Trophoblast cell (in vitro differentiated cells and primary cell): ENCODE measurements at regions not wholly inside any gene's neighbourhood (a gene's known extent, or its start where the extent isn't known, plus 50 kb on each side); places are given as distances from the start of the nearest gene placed in this dataset.
"Not testable (repeated sequence)": the region's sequence is repeated elsewhere in the genome, so short reads cannot be mapped to it uniquely, and the experiment has no call there.

Experiments
- DNase-seq, 2 donors: peaks; one replicate each; pipeline ENCODE4 v3.0.0-alpha.2; 2016
- H2AFZ ChIP-seq: 2 replicates; pipeline ENCODE4 v1.6.1; 2013; ENCODE audit warnings: low read length, moderate library complexity, mild to moderate bottlenecking; ENCODE audit not compliant: insufficient read depth, poor library complexity
- H2AK5ac ChIP-seq: 2 replicates; pipeline ENCODE4 v1.6.1; 2013; ENCODE audit warnings: mild to moderate bottlenecking, low read length
- H2BK120ac ChIP-seq: 2 replicates; pipeline ENCODE4 v1.6.1; 2013; ENCODE audit warnings: low read length, mild to moderate bottlenecking, moderate library complexity; ENCODE audit not compliant: insufficient read depth, poor library complexity
- H2BK12ac ChIP-seq: 2 replicates; pipeline ENCODE4 v1.6.1; 2013; ENCODE audit warnings: mild to moderate bottlenecking, low read length, moderate library complexity
- H2BK5ac ChIP-seq: 2 replicates; pipeline ENCODE4 v1.6.1; 2013; ENCODE audit warnings: low read length, low read depth, moderate library complexity, mild to moderate bottlenecking; ENCODE audit not compliant: poor library complexity
- H3K14ac ChIP-seq: 2 replicates; pipeline ENCODE4 v1.6.1; 2013; ENCODE audit warnings: mild to moderate bottlenecking, low read length
- H3K18ac ChIP-seq: 2 replicates; pipeline ENCODE4 v1.6.1; 2013; ENCODE audit warnings: mild to moderate bottlenecking, low read length
- H3K23ac ChIP-seq: 2 replicates; pipeline ENCODE4 v1.6.1; 2013; ENCODE audit warnings: low read length
- H3K27ac ChIP-seq: 2 replicates; pipeline ENCODE4 v1.5.1; 2013; ENCODE audit warnings: low read depth, mild to moderate bottlenecking, inconsistent platforms, low read length, moderate library complexity
- H3K27me3 ChIP-seq: 2 replicates; pipeline ENCODE4 v1.6.1; 2013; ENCODE audit warnings: inconsistent platforms, mild to moderate bottlenecking, low read length, moderate library complexity; ENCODE audit not compliant: insufficient read depth
- H3K36me3 ChIP-seq, 2 experiments: 1 replicate in 1 of 2; 2 replicates in 1 of 2; pipeline ENCODE4 v1.6.1; 2013; ENCODE audit warnings: low read length in 2 of 2, mild to moderate bottlenecking in 2 of 2, moderate library complexity in 1 of 2; ENCODE audit not compliant: insufficient read depth in 2 of 2, control insufficient read depth in 1 of 2
- H3K4ac ChIP-seq: 2 replicates; pipeline ENCODE4 v1.6.1; 2013; ENCODE audit warnings: low read depth, mild to moderate bottlenecking, low read length, moderate library complexity
- H3K4me1 ChIP-seq, 2 experiments: 1 replicate in 1 of 2; 2 replicates in 1 of 2; pipeline ENCODE4 v1.6.1; 2013; ENCODE audit warnings: low read length in 2 of 2, mild to moderate bottlenecking in 2 of 2, moderate library complexity in 1 of 2; ENCODE audit not compliant: insufficient read depth in 2 of 2, control insufficient read depth in 1 of 2
- H3K4me2 ChIP-seq: 2 replicates; pipeline ENCODE4 v1.6.1; 2013; ENCODE audit warnings: inconsistent platforms, mild to moderate bottlenecking, low read length, moderate library complexity
- H3K4me3 ChIP-seq: 2 replicates; pipeline ENCODE4 v1.5.1; 2013; ENCODE audit warnings: mild to moderate bottlenecking, low read depth, low read length, inconsistent platforms
- H3K79me1 ChIP-seq: one replicate; pipeline ENCODE4 v1.6.1; 2013; ENCODE audit warnings: low read length
- H3K79me2 ChIP-seq: 2 replicates; pipeline ENCODE4 v1.6.1; 2013; ENCODE audit warnings: low read length, mild to moderate bottlenecking; ENCODE audit not compliant: control insufficient read depth, insufficient read depth, poor library complexity
- H3K9ac ChIP-seq: 2 replicates; pipeline ENCODE4 v1.6.1; 2013; ENCODE audit warnings: mild to moderate bottlenecking, low read length
- H3K9me3 ChIP-seq: 2 replicates; pipeline ENCODE4 v1.6.1; 2013; ENCODE audit warnings: low read depth, mild to moderate bottlenecking, control low read depth, inconsistent platforms, low read length; ENCODE audit not compliant: insufficient read depth
- H4K12ac ChIP-seq: 2 replicates; pipeline ENCODE4 v1.6.1; 2013; ENCODE audit warnings: low read depth, mild to moderate bottlenecking, low read length, moderate library complexity
- H4K8ac ChIP-seq: 2 replicates; pipeline ENCODE4 v1.6.1; 2013; ENCODE audit warnings: low read depth, mild to moderate bottlenecking, low read length, moderate library complexity
- H4K91ac ChIP-seq: one replicate; pipeline ENCODE4 v1.6.1; 2013; ENCODE audit warnings: low read depth, mild to moderate bottlenecking, low read length, moderate library complexity
- WGBS: extraction: QIAGEN DNeasy Blood & Tissue Kit; methylation state at CpG from one replicate; pipeline ENCODE4 v1.1.7; 2013; ENCODE audit warnings: missing lambda C conversion rate; ENCODE audit not compliant: insufficient read length, insufficient coverage; ENCODE audit errors: extremely low coverage; 5-methylcytosine and 5-hydroxymethylcytosine counted together

GRCh38 chr1:144536677-144537076, 56.0 kb upstream of the PPIAL4F start:
- H3K14ac ChIP-seq, H2AK5ac ChIP-seq, H2BK12ac ChIP-seq, H3K4me1 ChIP-seq, H2BK120ac ChIP-seq, H3K27me3 ChIP-seq, H4K8ac ChIP-seq, H3K79me2 ChIP-seq, H3K9ac ChIP-seq, H3K27ac ChIP-seq, DNase-seq, H4K91ac ChIP-seq, H3K9me3 ChIP-seq, H3K4ac ChIP-seq, H3K18ac ChIP-seq, H3K36me3 ChIP-seq, H4K12ac ChIP-seq, H2BK5ac ChIP-seq, H2AFZ ChIP-seq, H3K79me1 ChIP-seq, H3K23ac ChIP-seq, H3K4me2 ChIP-seq, H3K4me3 ChIP-seq: not testable (repeated sequence)
- no CpG with 5 or more reads among the region's 1 CpG for WGBS

- H3K79me1 ChIP-seq, H2AK5ac ChIP-seq, DNase-seq, H3K36me3 ChIP-seq, H4K12ac ChIP-seq, H3K4ac ChIP-seq, H3K27me3 ChIP-seq, H2BK120ac ChIP-seq, H2BK5ac ChIP-seq, H3K79me2 ChIP-seq, H3K4me2 ChIP-seq, H3K27ac ChIP-seq, H2BK12ac ChIP-seq, H4K8ac ChIP-seq, H3K23ac ChIP-seq, H3K14ac ChIP-seq, H4K91ac ChIP-seq, H2AFZ ChIP-seq, H3K4me1 ChIP-seq, H3K18ac ChIP-seq, H3K9me3 ChIP-seq, H3K4me3 ChIP-seq, H3K9ac ChIP-seq: not testable (repeated sequence)
- no CpG with 5 or more reads among the region's 5 CpGs for WGBS
Observed at GRCh38 chr1:144537234-144537633, 55.5 kb upstream of the PPIAL4F start.

GRCh38 chr1:144538736-144539135, 54.0 kb upstream of the PPIAL4F start:
- H3K79me1 ChIP-seq: not testable (repeated sequence)
- no CpG with 5 or more reads among the region's 6 CpGs for WGBS

GRCh38 chr1:144539191-144539960, 53.3 kb upstream of the PPIAL4F start:
- not testable (repeated sequence) for H2AFZ ChIP-seq, H2BK12ac ChIP-seq, H3K27me3 ChIP-seq, H4K91ac ChIP-seq, H2BK5ac ChIP-seq, H2BK120ac ChIP-seq, H3K9ac ChIP-seq, H3K4me2 ChIP-seq, DNase-seq, H3K4ac ChIP-seq, H3K36me3 ChIP-seq, H3K23ac ChIP-seq, H3K14ac ChIP-seq, H3K79me2 ChIP-seq, H3K27ac ChIP-seq, H4K8ac ChIP-seq, H3K79me1 ChIP-seq, H3K4me3 ChIP-seq, H3K9me3 ChIP-seq, H3K18ac ChIP-seq, H4K12ac ChIP-seq, H3K4me1 ChIP-seq, H2AK5ac ChIP-seq
- no CpG with 5 or more reads among the region's 37 CpGs for WGBS

More at GRCh38 chr1:144538736-144539135, 54.0 kb upstream of the PPIAL4F start:
- not testable (repeated sequence) for H3K27me3 ChIP-seq, H2BK12ac ChIP-seq, H4K8ac ChIP-seq, H4K12ac ChIP-seq, H4K91ac ChIP-seq, H3K4me1 ChIP-seq, H2AFZ ChIP-seq, H3K9me3 ChIP-seq, DNase-seq, H3K4ac ChIP-seq, H3K14ac ChIP-seq, H3K79me2 ChIP-seq, H3K4me3 ChIP-seq, H3K4me2 ChIP-seq, H3K36me3 ChIP-seq, H3K9ac ChIP-seq, H3K27ac ChIP-seq, H2AK5ac ChIP-seq, H3K18ac ChIP-seq, H2BK5ac ChIP-seq, H3K23ac ChIP-seq, H2BK120ac ChIP-seq
